Muscle of leg (tissue), 3 donors: ENCODE measurements at regions not wholly inside any gene's neighbourhood (a gene's known extent, or its start where the extent isn't known, plus 50 kb on each side); places are given as distances from the start of the nearest gene placed in this dataset.
"Not testable (repeated sequence)": the region's sequence is repeated elsewhere in the genome, so short reads cannot be mapped to it uniquely, and the experiment has no call there.

Experiments
- DNase-seq: peaks from one replicate; pipeline ENCODE4 v3.0.0; 2013
- H3K27ac ChIP-seq: one replicate; pipeline ENCODE4 v1.5.1; 2013; ENCODE audit warnings: mild to moderate bottlenecking, low read length, control low read depth
- H3K27me3 ChIP-seq: one replicate; pipeline ENCODE4 v1.6.1; 2013; ENCODE audit warnings: low read length; ENCODE audit not compliant: control insufficient read depth, insufficient read depth
- H3K36me3 ChIP-seq: one replicate; pipeline ENCODE4 v1.6.1; 2013; ENCODE audit warnings: low read length; ENCODE audit not compliant: control insufficient read depth, insufficient read depth
- H3K4me1 ChIP-seq: one replicate; pipeline ENCODE4 v1.6.1; 2013; ENCODE audit warnings: low read length; ENCODE audit not compliant: control insufficient read depth, insufficient read depth
- H3K4me3 ChIP-seq: one replicate; pipeline ENCODE4 v1.5.1; 2013; ENCODE audit warnings: low read length, control low read depth
- H3K9me3 ChIP-seq: replicated peaks from 2 replicates; pipeline ENCODE4 v1.6.1; 2013; ENCODE audit warnings: low read depth, low read length; ENCODE audit not compliant: control insufficient read depth
- WGBS: methylation state at CpG from one replicate; pipeline ENCODE4 v1.1.5; 2013; ENCODE audit warnings: missing lambda C conversion rate; ENCODE audit not compliant: insufficient coverage; 5-methylcytosine and 5-hydroxymethylcytosine counted together

- H3K4me3 ChIP-seq, H3K27ac ChIP-seq, H3K27me3 ChIP-seq, H3K36me3 ChIP-seq, H3K9me3 ChIP-seq, H3K4me1 ChIP-seq: not testable (repeated sequence)
- DNase-seq: peak; percentile 27
- no CpG with 5 or more reads among the region's 9 CpGs for WGBS
These were observed 83.6 kb upstream of the CRYM start for GRCh38 chr16:21361612-21362227.

GRCh38 chr16:21361045-21361444 lies 83.0 kb upstream of the CRYM start:
- no CpG with 5 or more reads among the region's 3 CpGs for WGBS
- not testable (repeated sequence) for H3K4me1 ChIP-seq, DNase-seq, H3K27me3 ChIP-seq, H3K27ac ChIP-seq, H3K9me3 ChIP-seq, H3K36me3 ChIP-seq, H3K4me3 ChIP-seq

GRCh38 chr16:21359513-21359912 lies 81.4 kb upstream of the CRYM start:
- not testable (repeated sequence) for H3K36me3 ChIP-seq, H3K27me3 ChIP-seq, H3K9me3 ChIP-seq, DNase-seq, H3K27ac ChIP-seq, H3K4me3 ChIP-seq, H3K4me1 ChIP-seq
- 86% methylated on average over 9 of the region's 12 CpGs for WGBS

GRCh38 chr16:21358261-21358795 lies 80.2 kb upstream of the CRYM start:
- not testable (repeated sequence) for H3K4me1 ChIP-seq, H3K27ac ChIP-seq, H3K9me3 ChIP-seq, H3K27me3 ChIP-seq, H3K36me3 ChIP-seq, H3K4me3 ChIP-seq
- WGBS: 58% methylated on average over 2 of the region's 18 CpGs
- peak; percentile 7 for DNase-seq

- not testable (repeated sequence) for H3K9me3 ChIP-seq, H3K27me3 ChIP-seq, H3K27ac ChIP-seq, H3K36me3 ChIP-seq, H3K4me1 ChIP-seq, H3K4me3 ChIP-seq
- WGBS: no CpG with 5 or more reads among the region's 10 CpGs
- peak; percentile 7 for DNase-seq
These were observed 78.2 kb upstream of the CRYM start for GRCh38 chr16:21356308-21356707.

GRCh38 chr16:21351433-21351832 lies 73.3 kb upstream of the CRYM start:
- no CpG with 5 or more reads among the region's 5 CpGs for WGBS
- H3K36me3 ChIP-seq, H3K9me3 ChIP-seq, H3K27me3 ChIP-seq, H3K4me1 ChIP-seq, DNase-seq, H3K27ac ChIP-seq, H3K4me3 ChIP-seq: not testable (repeated sequence)

- not testable (repeated sequence) for H3K36me3 ChIP-seq, H3K9me3 ChIP-seq, DNase-seq, H3K4me1 ChIP-seq, H3K4me3 ChIP-seq, H3K27me3 ChIP-seq, H3K27ac ChIP-seq
- WGBS: no CpG with 5 or more reads among the region's 6 CpGs
These were observed 72.8 kb upstream of the CRYM start for GRCh38 chr16:21350851-21351250.

GRCh38 chr16:21349336-21349735 lies 71.2 kb upstream of the CRYM start:
- not testable (repeated sequence) for H3K27ac ChIP-seq, H3K36me3 ChIP-seq, H3K4me3 ChIP-seq, H3K9me3 ChIP-seq, H3K27me3 ChIP-seq, H3K4me1 ChIP-seq, DNase-seq
- WGBS: 85% methylated on average over 8 of the region's 13 CpGs

- not testable (repeated sequence) for H3K4me3 ChIP-seq, DNase-seq, H3K9me3 ChIP-seq, H3K27me3 ChIP-seq, H3K27ac ChIP-seq, H3K36me3 ChIP-seq, H3K4me1 ChIP-seq
- 89% methylated on average over 3 of the region's 9 CpGs for WGBS
These were observed 70.7 kb upstream of the CRYM start for GRCh38 chr16:21348815-21349214.

- H3K36me3 ChIP-seq: not testable (repeated sequence)
These were observed 69.4 kb upstream of the CRYM start for GRCh38 chr16:21347538-21347937.

More at GRCh38 chr16:21347538-21347937, 69.4 kb upstream of the CRYM start:
- H3K4me3 ChIP-seq, DNase-seq, H3K27me3 ChIP-seq, H3K9me3 ChIP-seq, H3K27ac ChIP-seq, H3K4me1 ChIP-seq: not testable (repeated sequence)
- WGBS: 73% methylated on average over 2 of the region's 11 CpGs
